GM19397 (cell line): ENCODE measurements at regions not wholly inside any gene's neighbourhood (a gene's known extent, or its start where the extent isn't known, plus 50 kb on each side); places are given as distances from the start of the nearest gene placed in this dataset.

Experiments
- ATAC-seq: cut with Tn5 transposase; IDR thresholded peaks from one replicate; pipeline ENCODE4 v1.9.1; 2021; ENCODE audit warnings: mild to moderate bottlenecking, moderate library complexity; ENCODE audit not compliant: unreplicated experiment

- ATAC-seq = no peak
Observed at GRCh38 chr20:7305976-7306375, 538.5 kb downstream of the BMP2 start.

DNA sequence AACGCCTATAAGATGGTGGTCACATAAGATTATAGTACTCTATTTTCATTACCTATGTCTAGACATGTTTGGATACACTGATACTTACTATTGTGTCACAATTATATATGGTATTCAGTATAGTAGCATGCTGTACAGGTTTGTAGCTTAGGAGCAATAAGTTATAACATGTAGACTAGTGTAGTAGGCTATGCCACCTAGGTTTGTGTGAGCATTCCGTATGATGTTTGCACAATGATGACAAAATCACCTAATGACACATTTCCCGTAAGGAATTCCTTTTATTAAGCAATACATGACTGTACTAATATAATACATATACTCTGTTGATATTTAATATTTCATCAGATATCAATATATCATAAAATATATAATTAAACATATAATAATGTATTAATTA is 540.7 kb downstream of the BMP2 start:
- ATAC-seq = no peak

GRCh38 chr20:7313047-7313446 is 545.6 kb downstream of the BMP2 start:
- ATAC-seq = no peak

GRCh38 chr20:7323957-7324356 is 556.5 kb downstream of the BMP2 start:
- no peak for ATAC-seq

- ATAC-seq = no peak
Observed at GRCh38 chr20:7327810-7328209, 560.3 kb downstream of the BMP2 start.

GRCh38 chr20:7330850-7331249 is 563.4 kb downstream of the BMP2 start:
- ATAC-seq = no peak

DNA sequence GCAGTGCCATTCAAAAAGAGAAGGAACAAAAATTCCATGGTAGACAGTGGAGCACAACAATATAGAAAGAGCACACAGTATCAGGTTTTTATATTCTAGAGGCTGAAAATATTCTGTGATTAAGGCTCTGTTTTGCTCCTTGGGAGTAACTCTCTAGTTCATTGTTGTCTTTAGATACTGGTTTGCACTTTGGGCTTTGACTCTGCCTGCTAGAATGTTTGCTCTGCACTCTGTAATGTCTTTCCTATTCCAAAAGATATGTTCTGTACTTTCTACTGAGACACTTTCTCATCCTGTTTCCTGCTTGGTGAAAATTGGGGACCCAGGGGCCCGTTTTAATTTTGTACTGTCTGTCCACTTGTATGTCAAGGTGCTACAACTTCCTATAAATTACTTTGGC is 564.7 kb downstream of the BMP2 start:
- ATAC-seq = no peak

DNA sequence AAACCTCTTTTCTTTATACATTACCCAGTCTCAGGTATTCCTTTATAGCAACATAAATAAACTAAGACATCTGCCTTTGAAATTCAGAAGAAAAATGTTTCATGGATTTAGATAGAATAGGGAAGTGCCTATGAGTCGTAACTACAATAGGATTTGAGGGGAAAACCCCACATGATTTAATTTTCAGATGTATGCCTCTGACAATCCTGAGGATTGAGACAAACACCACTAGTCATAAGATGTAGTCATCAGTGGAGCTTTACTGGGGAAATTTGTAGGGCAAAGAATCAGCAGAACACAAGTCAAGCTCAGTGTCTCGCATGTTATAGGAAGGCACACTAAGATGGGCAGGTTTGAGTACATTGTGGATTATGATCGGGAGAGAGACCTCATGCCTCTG is 566.4 kb downstream of the BMP2 start:
- no peak for ATAC-seq

- no peak for ATAC-seq
Observed at GRCh38 chr20:7346026-7346425, 578.5 kb downstream of the BMP2 start.

DNA sequence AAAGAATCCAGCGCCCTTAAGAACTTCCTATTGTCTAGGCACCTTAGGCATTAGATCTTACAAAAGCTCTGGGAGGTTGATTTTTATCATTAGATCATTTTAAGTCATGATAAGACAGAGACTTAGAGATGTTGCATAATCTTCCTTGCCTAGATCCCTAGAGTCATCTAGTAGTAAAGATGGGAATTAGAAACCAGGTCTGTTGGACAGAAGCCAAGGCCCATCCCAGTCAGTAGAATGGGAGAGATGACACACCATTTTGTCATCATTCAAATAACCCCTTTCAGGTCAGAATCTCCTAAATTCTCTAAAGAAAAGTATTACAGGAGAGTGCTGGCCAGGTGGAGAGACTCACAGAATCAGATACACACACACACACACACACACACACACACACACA is 579.1 kb downstream of the BMP2 start:
- no peak for ATAC-seq

- no peak for ATAC-seq
Observed at GRCh38 chr20:7347409-7347808, 579.9 kb downstream of the BMP2 start.

- no peak for ATAC-seq
Observed at GRCh38 chr20:7348253-7348652, 580.8 kb downstream of the BMP2 start.

GRCh38 chr20:7352165-7352564 is 584.7 kb downstream of the BMP2 start:
- no peak for ATAC-seq

DNA sequence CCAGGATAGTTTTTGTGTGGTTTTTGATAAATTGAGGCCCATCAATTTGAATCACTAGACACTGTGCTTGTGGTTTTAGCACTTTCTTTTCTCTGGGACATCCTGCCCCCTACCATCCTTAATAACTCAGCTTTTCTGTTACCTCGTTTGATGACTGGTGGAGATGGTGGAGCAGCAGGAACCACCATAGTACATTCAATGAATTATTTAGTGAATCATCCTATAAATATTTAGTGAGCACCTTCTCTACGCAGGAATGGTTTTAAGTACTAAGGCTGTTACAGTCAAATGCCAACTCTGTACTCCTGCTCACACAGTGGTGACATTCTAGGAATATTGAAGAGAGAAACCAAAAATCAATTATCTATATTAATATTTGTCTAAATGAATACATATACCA is 585.2 kb downstream of the HAO1 start:
- no peak for ATAC-seq

GRCh38 chr20:7358670-7359069 is 581.6 kb downstream of the HAO1 start:
- no peak for ATAC-seq

DNA sequence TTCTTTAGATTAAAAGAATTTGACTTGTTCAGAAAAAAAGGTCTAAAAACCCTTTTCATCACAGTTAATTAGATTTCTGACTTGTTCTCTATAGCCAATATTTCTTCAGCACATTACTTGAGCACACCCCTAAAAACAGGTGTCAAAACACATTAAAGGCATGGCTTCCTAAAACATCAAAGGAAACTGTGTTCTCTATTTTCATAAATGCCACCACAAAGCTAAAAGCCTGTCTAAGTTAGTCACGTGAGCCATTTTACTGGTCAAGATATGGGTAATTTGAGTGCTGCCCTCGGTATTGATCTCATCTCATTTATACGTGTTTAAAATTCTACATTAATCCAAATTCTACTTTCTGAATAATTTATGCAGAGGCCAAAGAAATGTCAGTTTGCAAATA is 580.5 kb downstream of the HAO1 start:
- no peak for ATAC-seq

GRCh38 chr20:7361321-7361720 is 578.9 kb downstream of the HAO1 start:
- ATAC-seq = no peak

DNA sequence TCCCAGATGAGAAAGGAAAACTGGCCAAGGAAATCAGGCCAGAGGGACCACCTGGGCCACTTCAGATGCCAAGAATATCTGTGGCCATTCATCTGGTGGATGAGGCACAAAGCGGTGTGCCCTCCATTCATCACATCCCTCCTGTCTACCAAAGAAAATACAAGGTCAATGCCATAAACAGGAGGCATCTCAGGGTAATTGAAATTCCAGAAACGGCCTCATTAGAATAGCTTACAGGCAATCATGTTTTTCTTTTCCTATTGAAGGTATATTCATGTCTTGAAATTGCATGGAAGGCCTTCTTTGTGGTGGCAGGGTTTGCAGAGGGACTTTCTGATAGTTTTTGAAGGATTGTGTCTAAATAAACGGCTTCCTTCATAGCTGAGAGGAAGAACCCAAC is 578.3 kb downstream of the HAO1 start:
- no peak for ATAC-seq

DNA sequence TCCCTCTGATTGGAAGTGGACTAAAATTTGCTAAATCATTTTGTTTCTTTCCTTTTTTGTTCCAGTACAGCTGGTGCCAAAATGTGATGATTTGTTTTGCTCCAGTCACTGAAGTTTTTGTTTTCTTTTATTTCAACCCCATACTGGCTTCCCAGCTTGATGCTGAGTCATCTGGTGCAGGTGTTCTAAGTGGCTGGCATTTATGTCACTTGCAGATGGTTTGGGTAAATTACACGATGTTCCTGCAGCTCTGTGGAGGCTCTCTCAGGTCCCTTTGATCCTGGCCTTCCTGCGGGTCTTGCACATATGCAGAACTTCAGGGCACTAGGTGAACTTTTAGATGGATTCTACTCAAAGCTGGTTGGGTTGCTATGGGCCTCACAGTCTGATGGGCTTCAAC is 577.7 kb downstream of the HAO1 start:
- ATAC-seq = no peak

- no peak for ATAC-seq
Observed at GRCh38 chr20:7366189-7366588, 574.1 kb downstream of the HAO1 start.

DNA sequence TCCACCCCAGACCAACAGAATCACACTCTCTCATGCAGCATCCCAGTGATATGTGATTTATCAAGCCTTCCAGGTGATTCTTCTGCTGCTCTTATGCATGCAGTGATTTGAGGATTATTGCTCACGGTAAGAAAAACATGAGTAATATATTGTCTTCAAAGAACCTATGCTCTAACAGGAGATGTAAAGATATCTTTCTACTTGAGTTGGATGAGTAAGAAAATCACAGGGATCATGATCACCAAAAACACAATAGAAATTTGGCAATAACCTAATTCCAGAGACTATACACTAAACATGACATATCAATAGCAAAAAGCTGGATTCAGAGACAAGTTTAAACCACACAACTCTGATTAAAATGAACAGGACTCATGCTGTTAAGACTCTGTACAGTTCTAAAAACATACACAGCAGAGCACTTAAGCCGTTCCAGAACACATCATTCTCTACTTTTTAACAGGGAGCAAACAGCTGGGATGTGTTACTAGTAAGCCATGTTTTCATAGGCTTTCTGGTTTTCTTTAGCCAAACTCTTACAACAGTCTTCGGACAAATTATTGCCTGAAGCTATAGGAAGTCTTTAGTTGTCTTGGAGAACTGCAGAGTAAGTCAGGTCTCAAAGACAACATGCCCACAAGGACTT is 568.6 kb downstream of the HAO1 start:
- no peak for ATAC-seq

DNA sequence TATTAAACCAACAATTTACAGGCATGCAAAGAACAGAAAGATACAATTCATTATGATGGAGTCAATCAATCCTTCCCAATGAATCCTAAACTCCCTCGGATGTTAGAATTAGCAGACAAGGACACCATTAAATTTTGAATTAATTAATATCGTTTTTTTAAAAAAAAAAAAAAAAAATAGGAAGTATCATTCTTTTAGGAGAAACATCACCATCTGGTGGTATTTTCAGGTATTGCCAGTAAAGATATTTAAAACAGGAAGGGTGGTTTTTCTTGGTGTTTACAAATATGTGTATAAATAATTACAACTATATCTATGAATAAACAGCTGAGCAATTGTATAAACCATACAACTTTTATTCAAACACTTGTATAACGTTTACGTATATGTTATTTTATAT is 564.4 kb downstream of the HAO1 start:
- no peak for ATAC-seq

DNA sequence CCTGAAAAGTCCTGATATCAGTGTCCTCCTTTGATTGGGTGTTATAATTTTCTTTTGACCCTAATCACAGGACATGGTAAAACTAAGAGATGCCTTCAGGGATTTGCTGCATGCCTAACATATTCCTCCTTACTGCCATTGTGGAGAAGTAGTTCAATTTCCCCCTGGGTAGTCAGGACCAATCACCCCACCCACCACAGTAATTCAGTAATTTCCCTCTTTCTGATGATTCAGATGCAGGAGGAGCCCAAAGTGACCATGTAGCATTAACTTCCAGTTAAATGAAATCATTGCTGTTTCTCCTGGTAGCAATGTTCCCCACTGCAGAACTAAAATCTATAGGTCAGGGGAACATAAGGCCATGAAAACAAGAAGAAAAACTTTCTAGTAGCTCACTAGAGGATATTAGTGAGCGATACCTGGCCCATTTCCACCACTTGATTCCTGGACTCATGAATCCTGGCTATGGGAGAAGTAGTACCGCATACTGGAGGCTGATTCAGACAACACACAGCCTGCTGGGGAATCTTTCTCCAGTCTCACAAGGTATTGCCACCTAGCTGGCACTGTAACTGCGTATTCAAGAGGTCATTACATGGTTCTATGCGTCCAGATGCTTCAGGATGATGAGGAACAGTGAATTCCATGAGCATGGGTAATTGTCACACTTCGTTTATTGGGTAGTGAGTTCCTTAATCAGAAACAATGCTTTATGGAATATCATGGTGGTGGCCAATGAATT is 561.2 kb downstream of the HAO1 start:
- ATAC-seq = no peak
